K562 (cell line): ENCODE measurements at regions not wholly inside any gene's neighbourhood (a gene's known extent, or its start where the extent isn't known, plus 50 kb on each side); places are given as distances from the start of the nearest gene placed in this dataset.

Experiments used
- ATAC-seq: fragments of 200-7000 bp; cut with Tn5 transposase; 3 replicates; pipeline ENCODE4 v1.9.1; 2020; ENCODE audit warnings: moderate library complexity
- BruUV-seq: library from RNA; stranded (reverse); fragments of 400-500 nt; replicated peaks from 2 replicates; lab custom pipeline; 2021; lab: Mats Ljungman, UMichigan
- CTCF ChIA-PET: fragments of 300-600 bp; formaldehyde crosslinking; extraction: SDS; loops from one replicate; lab custom pipeline; 2021; ENCODE audit warnings: low intra/inter-chr PET ratio; lab: Yijun Ruan, JAX
- POLR2A ChIA-PET: fragments of 300-600, 350-650 bp; sonication (Branson Sonifier 250); formaldehyde crosslinking; extraction: SDS; loops from one replicate; lab custom pipeline; 2021; ENCODE audit warnings: antibody characterized with exemption, inconsistent platforms; lab: Yijun Ruan, JAX
- DNase-seq, 4 experiments: peaks; one replicate each; pipeline versions ENCODE4 v3.0.0 to v3.0.0-alpha.2; 2011 to 2018; ENCODE audit warnings: low spot score in 3 of 4, mixed read lengths in 3 of 4; ENCODE audit errors: extremely low read depth in 1 of 4
- FAIRE-seq: peaks from 2 replicates; lab custom pipeline; 2011; peaks lifted over from hg19 to GRCh38; lab: Jason Lieb, UNC
- H2AFZ ChIP-seq: 2 replicates; pipeline ENCODE4 v1.6.0; 2011; ENCODE audit warnings: low read depth, low read length, control low read depth, inconsistent platforms
- H3K27ac ChIP-seq: fragments of 200-600 bp; 3 replicates; pipeline ENCODE4 v1.8.0; 2011; ENCODE audit warnings: low read depth, mild to moderate bottlenecking, control low read depth, inconsistent platforms, low read length, moderate library complexity, mixed read lengths; ENCODE audit errors: extremely low read depth
- H3K27me3 ChIP-seq, 2 experiments: fragments of 300-600 bp in 1 of 2; 2 replicates in 1 of 2; 3 replicates in 1 of 2; pipeline versions ENCODE4 v1.6.0 to v1.8.0; 2011; ENCODE audit warnings: inconsistent platforms in 2 of 2, low read length in 2 of 2, mild to moderate bottlenecking in 1 of 2, mixed read lengths in 1 of 2, moderate library complexity in 1 of 2; ENCODE audit not compliant: control insufficient read depth in 2 of 2, insufficient read depth in 2 of 2
- H3K36me3 ChIP-seq: fragments of 300-600 bp; 3 replicates; pipeline ENCODE4 v1.8.0; 2011; ENCODE audit warnings: mild to moderate bottlenecking, low read length, inconsistent platforms; ENCODE audit not compliant: control insufficient read depth, insufficient read depth
- H3K4me1 ChIP-seq, 2 experiments: fragments of 200-600 bp in 1 of 2; replicated peaks in 1 of 2; 2 replicates in 1 of 2; 3 replicates in 1 of 2; pipeline versions ENCODE4 v1.5.1 to v1.8.0; 2011; ENCODE audit warnings: inconsistent platforms in 2 of 2, low read length in 2 of 2, mild to moderate bottlenecking in 1 of 2, mixed read lengths in 1 of 2, moderate library complexity in 1 of 2; ENCODE audit not compliant: control insufficient read depth in 2 of 2, insufficient read depth in 2 of 2
- H3K4me2 ChIP-seq: 2 replicates; pipeline ENCODE4 v1.6.1; 2011; ENCODE audit warnings: low read length, control low read depth, inconsistent platforms, mixed read lengths; ENCODE audit not compliant: insufficient read depth
- H3K4me3 ChIP-seq: fragments of 200-600 bp; sonication (generic), shearing (Covaris generic); 2 replicates; pipeline ENCODE4 v1.5.1; 2016; ENCODE audit warnings: control low read depth, inconsistent platforms
- H3K79me2 ChIP-seq: fragments of 200-600 bp; 3 replicates; pipeline ENCODE4 v1.8.0; 2011; ENCODE audit warnings: low read length, inconsistent platforms; ENCODE audit not compliant: control insufficient read depth, insufficient read depth
- H3K9ac ChIP-seq, 2 experiments: 2 replicates each; pipeline versions ENCODE4 v1.6.0 to v1.6.1; 2011; ENCODE audit warnings: low read depth in 2 of 2, low read length in 2 of 2, control low read depth in 1 of 2, inconsistent platforms in 1 of 2, mild to moderate bottlenecking in 1 of 2, mixed read lengths in 1 of 2; ENCODE audit not compliant: insufficient read depth in 1 of 2
- H3K9me1 ChIP-seq: one replicate; pipeline ENCODE4 v1.6.0; 2011; ENCODE audit warnings: inconsistent platforms, mild to moderate bottlenecking, low read length, moderate library complexity; ENCODE audit not compliant: control insufficient read depth, insufficient read depth
- H3K9me3 ChIP-seq: replicated peaks from 2 replicates; pipeline ENCODE4 v1.5.1; 2011; ENCODE audit warnings: low read depth, low read length, inconsistent platforms; ENCODE audit not compliant: control insufficient read depth, insufficient read depth
- H4K20me1 ChIP-seq: replicated peaks from 2 replicates; pipeline ENCODE4 v1.6.1; 2011; ENCODE audit warnings: low read length, inconsistent platforms, mixed read lengths; ENCODE audit not compliant: control insufficient read depth, insufficient read depth
- ATF1 ChIP-seq, 2 experiments: fragments of 450-650 bp in 1 of 2; IDR thresholded peaks; 2 replicates each; pipeline ENCODE4 v1.6.1; 2016; ENCODE audit warnings: missing compliant biosample characterization in 1 of 2, missing genetic modification characterization in 1 of 2
- BDP1 ChIP-seq: IDR thresholded peaks from 3 replicates; pipeline ENCODE4 v1.6.1; 2011; ENCODE audit not compliant: insufficient read length, insufficient read depth
- CTBP1 ChIP-seq: fragments of 450-650 bp; IDR thresholded peaks from 2 replicates; pipeline ENCODE4 v1.6.1; 2016; ENCODE audit warnings: borderline replicate concordance
- FIP1L1 ChIP-seq: fragments of 200-400 bp; formaldehyde crosslinking; IDR thresholded peaks from 2 replicates; pipeline ENCODE4 v1.6.1; 2018; ENCODE audit warnings: mild to moderate bottlenecking, low read depth, low read length; ENCODE audit not compliant: poor library complexity, severe bottlenecking
- MXI1 ChIP-seq: IDR thresholded peaks from 2 replicates; pipeline ENCODE4 v1.6.1; 2011; ENCODE audit warnings: low read depth, mild to moderate bottlenecking, improper control_type of control experiment, low read length
- POLR2H ChIP-seq: IDR thresholded peaks from 2 replicates; pipeline ENCODE4 v1.6.1; 2016; ENCODE audit warnings: missing genetic modification characterization, low read depth, mild to moderate bottlenecking, control low read depth, missing compliant biosample characterization, moderate library complexity
- SNRNP70 ChIP-seq: fragments of 200-400 bp; formaldehyde crosslinking; optimal IDR thresholded peaks from 2 replicates; pipeline ENCODE3; 2017; ENCODE audit warnings: low read depth, low read length
- YY1 ChIP-seq, 3 experiments: IDR thresholded peaks; 2 replicates each; pipeline ENCODE4 v1.6.1; 2011; ENCODE audit warnings: low read length in 2 of 3, mild to moderate bottlenecking in 2 of 3, moderate library complexity in 2 of 3, borderline replicate concordance in 1 of 3, control low read depth in 1 of 3, low read depth in 1 of 3; ENCODE audit not compliant: insufficient read depth in 3 of 3, insufficient replicate concordance in 2 of 3, control insufficient read depth in 1 of 3, insufficient read length in 1 of 3; ENCODE audit errors: extremely low read depth in 1 of 3
- ZNF239 ChIP-seq: fragments of 250-450 bp; sonication (Bioruptor Pico); IDR thresholded peaks from 2 replicates; pipeline ENCODE4 v1.4.0; 2020; ENCODE audit warnings: mild to moderate bottlenecking
- ZNF699 ChIP-seq: fragments of 250-450 bp; sonication (Bioruptor Pico); IDR thresholded peaks from 2 replicates; pipeline ENCODE4 v1.8.0; 2021; ENCODE audit warnings: mild to moderate bottlenecking, moderate library complexity; ENCODE audit not compliant: insufficient replicate concordance
- ZNF77 ChIP-seq: fragments of 250-450 bp; sonication (Bioruptor Pico); IDR thresholded peaks from 2 replicates; pipeline ENCODE4 v1.5.0; 2020
- WGBS: fragments of 100-300 bp; shearing (Covaris generic); methylation state at CpG from one replicate; pipeline ENCODE4 v1.1.6; 2016; ENCODE audit warnings: low coverage, mixed read lengths; ENCODE audit not compliant: insufficient coverage; ENCODE audit errors: missing lambda C conversion rate; 5-methylcytosine and 5-hydroxymethylcytosine counted together
- in situ Hi-C: fragments of 300-500 bp; cut with MboI; formaldehyde crosslinking; loops from 4 replicates; pipeline ENCODE4 v1.15.0; 2018; ENCODE audit warnings: inconsistent platforms, mixed read lengths
- intact Hi-C: fragments of 100-400 bp; cut with micrococcal nuclease; formaldehyde crosslinking; loops from 2 replicates; pipeline ENCODE4 v1.14.2; 2022
- TF ChIP-seq, protein P1 (sequence below): fragments of 250-450 bp; sonication (Bioruptor Pico); IDR thresholded peaks from 2 replicates; pipeline ENCODE4 v1.8.0; 2021; ENCODE audit warnings: mild to moderate bottlenecking, moderate library complexity
- TF ChIP-seq, protein P2 (sequence below): fragments of 250-450 bp; sonication (Bioruptor Pico); IDR thresholded peaks from 2 replicates; pipeline ENCODE4 v1.8.0; 2021; ENCODE audit warnings: moderate library complexity, mild to moderate bottlenecking, inconsistent platforms
- TF ChIP-seq, protein P3 (sequence below): sonication (generic); formaldehyde crosslinking; IDR thresholded peaks from 2 replicates; pipeline ENCODE4 v1.8.0; 2023; ENCODE audit warnings: mild to moderate bottlenecking, missing genetic modification reagents
- TF ChIP-seq, protein P4 (sequence below): fragments of 250-450 bp; sonication (Bioruptor Pico); IDR thresholded peaks from 2 replicates; pipeline ENCODE4 v1.5.0; 2020; ENCODE audit warnings: mild to moderate bottlenecking, borderline replicate concordance

DNA sequence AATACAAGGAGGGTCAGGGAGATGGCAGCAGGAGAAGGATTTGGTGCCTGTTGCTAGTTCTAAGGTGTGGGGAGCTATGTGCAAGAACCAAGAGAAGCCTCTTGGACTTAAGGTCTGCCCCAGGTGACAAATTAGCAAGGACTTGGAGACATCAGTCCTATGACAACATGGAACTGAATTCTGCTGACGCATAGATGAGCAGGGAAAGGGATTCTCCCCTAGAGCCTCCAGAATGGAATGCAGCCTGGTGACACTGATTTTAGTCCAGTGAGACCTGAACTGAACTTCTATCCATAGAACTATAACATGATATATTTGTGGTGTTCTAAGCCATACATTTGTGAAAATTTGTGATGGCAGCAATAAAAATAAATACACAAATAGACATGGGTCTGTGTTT, 215.6 kb downstream of the ESM1 start:
- Histone ChIP-seq H3K36me3 (no peaks in the 10 kb centered on the region), H3K79me2 (no peaks in the 10 kb centered on the region), H2AFZ (no peak overlapping the region), H3K9me3 (no peaks in the 10 kb centered on the region), H4K20me1 (no peaks in the 10 kb centered on the region), H3K27me3 (peaks cover 0 to 6% of the 10 kb centered on the region in 2 experiments; a peak in 1 of 5 replicates), H3K9ac (no peak overlapping the region), H3K27ac (no peak overlapping the region), H3K4me1 (no peaks in the 10 kb centered on the region; a peak in 2 of 5 replicates), H3K4me3 (no peak overlapping the region), H3K4me2 (no peak overlapping the region), H3K9me1 (no peaks in the 10 kb centered on the region)
- FAIRE-seq (no peak), DNase-seq (no peak), ATAC-seq (no peak)
- 57% methylated on average over 1 of the region's 1 CpG for WGBS
- ChIA-PET CTCF (no interaction called here), POLR2A (interaction anchor here (0.6 kb wide), 1 partner anchor 24 kb away, joined by 3 read pairs; no protein-coding TSS in a partner anchor)
- BruUV-seq, result no TSS peak
- intact Hi-C loops (loop anchor here (5.0 kb wide), 1 partner anchor 252 kb away; the partner anchor contains the start of gene SNX18), in situ Hi-C loops (no loop called here)
- TF ChIP-seq, protein P1, sequence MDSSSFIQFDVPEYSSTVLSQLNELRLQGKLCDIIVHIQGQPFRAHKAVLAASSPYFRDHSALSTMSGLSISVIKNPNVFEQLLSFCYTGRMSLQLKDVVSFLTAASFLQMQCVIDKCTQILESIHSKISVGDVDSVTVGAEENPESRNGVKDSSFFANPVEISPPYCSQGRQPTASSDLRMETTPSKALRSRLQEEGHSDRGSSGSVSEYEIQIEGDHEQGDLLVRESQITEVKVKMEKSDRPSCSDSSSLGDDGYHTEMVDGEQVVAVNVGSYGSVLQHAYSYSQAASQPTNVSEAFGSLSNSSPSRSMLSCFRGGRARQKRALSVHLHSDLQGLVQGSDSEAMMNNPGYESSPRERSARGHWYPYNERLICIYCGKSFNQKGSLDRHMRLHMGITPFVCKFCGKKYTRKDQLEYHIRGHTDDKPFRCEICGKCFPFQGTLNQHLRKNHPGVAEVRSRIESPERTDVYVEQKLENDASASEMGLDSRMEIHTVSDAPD (CRISPR knock-in tag), result no peak
- TF ChIP-seq ZNF699 (CRISPR knock-in tag) (no peak), BDP1 (no peak), ATF1 (CRISPR knock-in tag; IDR thresholded peaks at IDR 0.05) (no peak), ATF1 (tag; IDR thresholded peaks at IDR 0.05) (no peak), YY1 (IDR thresholded peaks at IDR 0.05; ENCODE audit: borderline replicate concordance in 1 of 3, control insufficient read depth in 1 of 3, extremely low read depth in 1 of 3, insufficient read depth in 3 of 3, insufficient read length in 1 of 3, insufficient replicate concordance in 2 of 3, low read depth in 1 of 3, low read length in 2 of 3) (no peak), FIP1L1 (no peak), MXI1 (no peak), POLR2H (tag) (no peak), CTBP1 (no peak), SNRNP70 (no peak), ZNF239 (CRISPR knock-in tag) (no peak), ZNF77 (CRISPR knock-in tag) (no peak)
- TF ChIP-seq, protein P2, sequence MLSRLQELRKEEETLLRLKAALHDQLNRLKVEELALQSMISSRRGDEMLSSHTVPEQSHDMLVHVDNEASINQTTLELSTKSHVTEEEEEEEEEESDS (CRISPR knock-in tag), result no peak
- TF ChIP-seq, protein P3, sequence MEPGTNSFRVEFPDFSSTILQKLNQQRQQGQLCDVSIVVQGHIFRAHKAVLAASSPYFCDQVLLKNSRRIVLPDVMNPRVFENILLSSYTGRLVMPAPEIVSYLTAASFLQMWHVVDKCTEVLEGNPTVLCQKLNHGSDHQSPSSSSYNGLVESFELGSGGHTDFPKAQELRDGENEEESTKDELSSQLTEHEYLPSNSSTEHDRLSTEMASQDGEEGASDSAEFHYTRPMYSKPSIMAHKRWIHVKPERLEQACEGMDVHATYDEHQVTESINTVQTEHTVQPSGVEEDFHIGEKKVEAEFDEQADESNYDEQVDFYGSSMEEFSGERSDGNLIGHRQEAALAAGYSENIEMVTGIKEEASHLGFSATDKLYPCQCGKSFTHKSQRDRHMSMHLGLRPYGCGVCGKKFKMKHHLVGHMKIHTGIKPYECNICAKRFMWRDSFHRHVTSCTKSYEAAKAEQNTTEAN, result no peak
- TF ChIP-seq, protein P4, sequence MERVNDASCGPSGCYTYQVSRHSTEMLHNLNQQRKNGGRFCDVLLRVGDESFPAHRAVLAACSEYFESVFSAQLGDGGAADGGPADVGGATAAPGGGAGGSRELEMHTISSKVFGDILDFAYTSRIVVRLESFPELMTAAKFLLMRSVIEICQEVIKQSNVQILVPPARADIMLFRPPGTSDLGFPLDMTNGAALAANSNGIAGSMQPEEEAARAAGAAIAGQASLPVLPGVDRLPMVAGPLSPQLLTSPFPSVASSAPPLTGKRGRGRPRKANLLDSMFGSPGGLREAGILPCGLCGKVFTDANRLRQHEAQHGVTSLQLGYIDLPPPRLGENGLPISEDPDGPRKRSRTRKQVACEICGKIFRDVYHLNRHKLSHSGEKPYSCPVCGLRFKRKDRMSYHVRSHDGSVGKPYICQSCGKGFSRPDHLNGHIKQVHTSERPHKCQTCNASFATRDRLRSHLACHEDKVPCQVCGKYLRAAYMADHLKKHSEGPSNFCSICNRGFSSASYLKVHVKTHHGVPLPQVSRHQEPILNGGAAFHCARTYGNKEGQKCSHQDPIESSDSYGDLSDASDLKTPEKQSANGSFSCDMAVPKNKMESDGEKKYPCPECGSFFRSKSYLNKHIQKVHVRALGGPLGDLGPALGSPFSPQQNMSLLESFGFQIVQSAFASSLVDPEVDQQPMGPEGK (CRISPR knock-in tag), result no peak
